ENCODE measurements at regions not wholly inside any gene's neighbourhood (a gene's known extent, or its start where the extent isn't known, plus 50 kb on each side); places are given as distances from the start of the nearest gene placed in this dataset.

GRCh38 chr3:177345973-177346503 is 148.8 kb upstream of the TBL1XR1 start:
- TF ChIP-seq CTCF (IDR thresholded peaks at IDR 0.05; ENCODE audit: extremely low read depth, missing control alignments): no peak
- DNase-seq (ENCODE audit: low spot score): no peak

- no peak for TF ChIP-seq CTCF (IDR thresholded peaks at IDR 0.05; ENCODE audit: extremely low read depth, missing control alignments)
- no peak for DNase-seq (ENCODE audit: low spot score)
Observed at GRCh38 chr3:177346878-177347277, 149.6 kb upstream of the TBL1XR1 start.

GRCh38 chr3:177347611-177348010 is 150.3 kb upstream of the TBL1XR1 start:
- no peak for DNase-seq (ENCODE audit: low spot score)
- no peak for TF ChIP-seq CTCF (IDR thresholded peaks at IDR 0.05; ENCODE audit: extremely low read depth, missing control alignments)

- DNase-seq (ENCODE audit: low spot score): no peak
- no peak for TF ChIP-seq CTCF (IDR thresholded peaks at IDR 0.05; ENCODE audit: extremely low read depth, missing control alignments)
Observed at GRCh38 chr3:177348974-177349373, 151.7 kb upstream of the TBL1XR1 start.

GRCh38 chr3:177349384-177349783 is 152.1 kb upstream of the TBL1XR1 start:
- no peak for DNase-seq (ENCODE audit: low spot score)
- TF ChIP-seq CTCF (IDR thresholded peaks at IDR 0.05; ENCODE audit: extremely low read depth, missing control alignments): no peak

- no peak for DNase-seq (ENCODE audit: low spot score)
- no peak for TF ChIP-seq CTCF (IDR thresholded peaks at IDR 0.05; ENCODE audit: extremely low read depth, missing control alignments)
Observed at GRCh38 chr3:177350121-177350520, 152.8 kb upstream of the TBL1XR1 start.

GRCh38 chr3:177351206-177351605 is 153.9 kb upstream of the TBL1XR1 start:
- no peak for DNase-seq (ENCODE audit: low spot score)
- no peak for TF ChIP-seq CTCF (IDR thresholded peaks at IDR 0.05; ENCODE audit: extremely low read depth, missing control alignments)
